Fibroblast of lung (primary cell): ENCODE measurements at regions not wholly inside any gene's neighbourhood (a gene's known extent, or its start where the extent isn't known, plus 50 kb on each side); places are given as distances from the start of the nearest gene placed in this dataset.

ENCODE experiments used
- DNase-seq, 2 donors: peaks; one replicate each; pipeline versions ENCODE4 v3.0.0 to v3.0.0-alpha.2; 2010; ENCODE audit warnings: low read depth in 2 of 2
- H2AFZ ChIP-seq: 2 replicates; pipeline ENCODE4 v1.5.1; 2012; ENCODE audit warnings: low read length, control low read depth, inconsistent platforms
- H3K27ac ChIP-seq: 2 replicates; pipeline ENCODE4 v1.5.1; 2011; ENCODE audit warnings: low read length, control low read depth; ENCODE audit not compliant: insufficient read depth
- H3K27me3 ChIP-seq: 2 replicates; pipeline ENCODE4 v1.5.1; 2011; ENCODE audit warnings: mild to moderate bottlenecking, low read length; ENCODE audit not compliant: control insufficient read depth, insufficient read depth
- H3K36me3 ChIP-seq: 2 replicates; pipeline ENCODE4 v1.5.1; 2011; ENCODE audit warnings: low read length; ENCODE audit not compliant: control insufficient read depth, insufficient read depth
- H3K4me1 ChIP-seq: 2 replicates; pipeline ENCODE4 v1.5.1; 2011; ENCODE audit warnings: low read length; ENCODE audit not compliant: control insufficient read depth, insufficient read depth; ENCODE audit errors: extremely low read depth
- H3K4me2 ChIP-seq: 2 replicates; pipeline ENCODE4 v1.5.1; 2011; ENCODE audit warnings: low read length, control low read depth; ENCODE audit not compliant: insufficient read depth; ENCODE audit errors: extremely low read depth
- H3K4me3 ChIP-seq, 4 experiments: fragments of 200-600 bp in 1 of 4; sonication (generic) in 1 of 4; replicated peaks in 1 of 4; 2 replicates each; pipeline ENCODE4 v1.5.1; 2011 to 2016; ENCODE audit warnings: low read length in 4 of 4, low read depth in 3 of 4, mild to moderate bottlenecking in 3 of 4, control low read depth in 2 of 4, inconsistent platforms in 1 of 4, mixed read lengths in 1 of 4; ENCODE audit not compliant: insufficient read depth in 1 of 4; ENCODE audit errors: control extremely low read depth in 1 of 4
- H3K79me2 ChIP-seq: 2 replicates; pipeline ENCODE4 v1.5.1; 2012; ENCODE audit warnings: mild to moderate bottlenecking, low read length, inconsistent platforms; ENCODE audit not compliant: control insufficient read depth, insufficient read depth
- H3K9ac ChIP-seq: 2 replicates; pipeline ENCODE4 v1.5.1; 2011; ENCODE audit warnings: mild to moderate bottlenecking, low read length, control low read depth; ENCODE audit not compliant: insufficient read depth
- H3K9me3 ChIP-seq: 2 replicates; pipeline ENCODE4 v1.5.1; 2012; ENCODE audit warnings: low read depth, low read length; ENCODE audit not compliant: control insufficient read depth, insufficient read depth
- H4K20me1 ChIP-seq: 2 replicates; pipeline ENCODE4 v1.5.1; 2011; ENCODE audit warnings: low read length; ENCODE audit not compliant: control insufficient read depth, insufficient read depth; ENCODE audit errors: extremely low read depth
- CTCF ChIP-seq, 2 donors: IDR thresholded peaks in 1 of 2; conservative IDR thresholded peaks in 1 of 2; 1 replicate in 1 of 2; 2 replicates in 1 of 2; pipeline ENCODE4 v1.5.1; 2011 to 2012; ENCODE audit warnings: low read length in 2 of 2, control low read depth in 1 of 2, inconsistent platforms in 1 of 2, low read depth in 1 of 2, mild to moderate bottlenecking in 1 of 2
- EZH2 ChIP-seq: IDR thresholded peaks from 2 replicates; pipeline ENCODE4 v1.5.1; 2012; ENCODE audit warnings: low read length, control low read depth, mild to moderate bottlenecking; ENCODE audit errors: missing control alignments

GRCh38 chr17:79340333-79341221 is 266.0 kb downstream of the ENGASE start:
- no peaks in the 10 kb centered on the region for H3K4me1 ChIP-seq
- no peak overlapping the region for H3K4me2 ChIP-seq
- H3K4me3 ChIP-seq = no peak overlapping the region
- DNase-seq = no peak
- no peak for TF ChIP-seq CTCF (conservative IDR thresholded peaks at IDR 0.05 in 1 of 2, IDR thresholded peaks at IDR 0.05 in 1 of 2; ENCODE audit: low read depth in 1 of 2, low read length in 2 of 2)
- TF ChIP-seq EZH2 = no peak
- no peaks in the 10 kb centered on the region for H3K79me2 ChIP-seq
- H3K9me3 ChIP-seq = no peaks in the 10 kb centered on the region
- H3K9ac ChIP-seq = no peak overlapping the region
- H3K27me3 ChIP-seq = no peaks in the 10 kb centered on the region
- no peak overlapping the region for H3K27ac ChIP-seq
- peaks cover 2% of the 10 kb centered on the region for H4K20me1 ChIP-seq
- H3K36me3 ChIP-seq = no peaks in the 10 kb centered on the region
- no peak overlapping the region for H2AFZ ChIP-seq

GRCh38 chr17:79339321-79339720 is 264.7 kb downstream of the ENGASE start:
- Histone ChIP-seq H2AFZ (no peak overlapping the region), H3K27ac (no peak overlapping the region), H3K9me3 (no peaks in the 10 kb centered on the region), H3K4me2 (no peak overlapping the region), H3K9ac (no peak overlapping the region), H4K20me1 (peaks cover 2% of the 10 kb centered on the region), H3K79me2 (no peaks in the 10 kb centered on the region), H3K36me3 (no peaks in the 10 kb centered on the region), H3K4me1 (no peaks in the 10 kb centered on the region), H3K27me3 (no peaks in the 10 kb centered on the region), H3K4me3 (no peak overlapping the region)
- DNase-seq = no peak
- no peak for TF ChIP-seq EZH2
- TF ChIP-seq CTCF (conservative IDR thresholded peaks at IDR 0.05 in 1 of 2, IDR thresholded peaks at IDR 0.05 in 1 of 2; ENCODE audit: low read depth in 1 of 2, low read length in 2 of 2) = no peak

GRCh38 chr17:79338604-79339003 is 264.0 kb downstream of the ENGASE start:
- Histone ChIP-seq H3K9me3 (no peaks in the 10 kb centered on the region), H3K4me2 (no peak overlapping the region), H3K36me3 (no peaks in the 10 kb centered on the region), H3K9ac (no peak overlapping the region), H3K27ac (no peak overlapping the region), H3K4me3 (no peak overlapping the region), H3K79me2 (no peaks in the 10 kb centered on the region), H2AFZ (no peak overlapping the region), H4K20me1 (peaks cover 2% of the 10 kb centered on the region), H3K4me1 (no peaks in the 10 kb centered on the region), H3K27me3 (no peaks in the 10 kb centered on the region)
- TF ChIP-seq EZH2 = no peak
- peak in 1 of 2 donors; percentile 18 for DNase-seq
